RWPE1 (cell line): ENCODE measurements at regions not wholly inside any gene's neighbourhood (a gene's known extent, or its start where the extent isn't known, plus 50 kb on each side); places are given as distances from the start of the nearest gene placed in this dataset.
A peak's percentile ranks its signal among the peaks of the same experiment; 100 is the strongest.

ENCODE experiments used
- CTCF ChIA-PET: fragments of 350-600 bp; sonication (Branson Sonifier 250); formaldehyde crosslinking; extraction: SDS; loops from one replicate; lab custom pipeline; 2021; lab: Yijun Ruan, JAX
- POLR2A ChIA-PET: fragments of 400-600 bp; formaldehyde crosslinking; extraction: SDS; loops from one replicate; lab custom pipeline; 2020; ENCODE audit warnings: antibody characterized with exemption; ENCODE audit not compliant: low non-redundant PET; lab: Yijun Ruan, JAX
- DNase-seq: peaks from one replicate; pipeline ENCODE4 v3.0.0; 2012; ENCODE audit warnings: low spot score
- H3K27ac ChIP-seq: fragments of 450-650 bp; 2 replicates; pipeline ENCODE4 v1.5.1; 2017
- CTCF ChIP-seq: fragments of 450-650 bp; conservative IDR thresholded peaks from 2 replicates; pipeline ENCODE4 v1.5.1; 2017; ENCODE audit warnings: low read depth, mild to moderate bottlenecking

GRCh38 chr7:1368184-1368681 is 91.0 kb downstream of the MICALL2 start:
- DNase-seq = no peak
- no peak for TF ChIP-seq CTCF
- POLR2A ChIA-PET = no interaction called here
- no peak overlapping the region for H3K27ac ChIP-seq
- CTCF ChIA-PET = interaction anchor here (0.6 to 0.9 kb wide), 2 partner anchors 48 to 123 kb away, joined by 3 read pairs; no protein-coding TSS in a partner anchor

- ChIA-PET POLR2A (no interaction called here), CTCF (interaction anchor here (0.6 to 0.9 kb wide), 3 partner anchors 35 to 122 kb away, joined by 3 read pairs; no protein-coding TSS in a partner anchor)
- peak; percentile 77 for DNase-seq
- no peak overlapping the region for H3K27ac ChIP-seq
- no peak for TF ChIP-seq CTCF
Measured at GRCh38 chr7:1368682-1369571, 90.3 kb downstream of the MICALL2 start.

GRCh38 chr7:1369916-1370657 is 89.2 kb downstream of the MICALL2 start:
- no peak for TF ChIP-seq CTCF
- no peak for DNase-seq
- POLR2A ChIA-PET = no interaction called here
- CTCF ChIA-PET = no interaction called here
- no peak overlapping the region for H3K27ac ChIP-seq

GRCh38 chr7:1370738-1371137 is 88.5 kb downstream of the MICALL2 start:
- DNase-seq = no peak
- no peak for TF ChIP-seq CTCF
- POLR2A ChIA-PET = no interaction called here
- CTCF ChIA-PET = interaction anchor here (0.6 kb wide), 1 partner anchor 179 kb away, joined by 4 read pairs; no protein-coding TSS in a partner anchor
- H3K27ac ChIP-seq = no peak overlapping the region

GRCh38 chr7:1372063-1372462 is 87.2 kb downstream of the MICALL2 start:
- H3K27ac ChIP-seq = no peak overlapping the region
- ChIA-PET CTCF (no interaction called here), POLR2A (no interaction called here)
- no peak for DNase-seq
- TF ChIP-seq CTCF = no peak

- ChIA-PET POLR2A (no interaction called here), CTCF (no interaction called here)
- no peak for DNase-seq
- TF ChIP-seq CTCF = no peak
- H3K27ac ChIP-seq = no peak overlapping the region
Measured at GRCh38 chr7:1372671-1373379, 86.4 kb downstream of the MICALL2 start.
